GM18517 (cell line): ENCODE measurements at regions not wholly inside any gene's neighbourhood (a gene's known extent, or its start where the extent isn't known, plus 50 kb on each side); places are given as distances from the start of the nearest gene placed in this dataset.
"Not testable (repeated sequence)": the region's sequence is repeated elsewhere in the genome, so short reads cannot be mapped to it uniquely, and the experiment has no call there.

Experiments used
- ATAC-seq: cut with Tn5 transposase; IDR thresholded peaks from one replicate; pipeline ENCODE4 v1.9.1; 2021; ENCODE audit warnings: mild to moderate bottlenecking, moderate library complexity; ENCODE audit not compliant: unreplicated experiment

GRCh38 chr2:167607211-167607610, 640.2 kb downstream of the STK39 start:
- no peak for ATAC-seq

DNA sequence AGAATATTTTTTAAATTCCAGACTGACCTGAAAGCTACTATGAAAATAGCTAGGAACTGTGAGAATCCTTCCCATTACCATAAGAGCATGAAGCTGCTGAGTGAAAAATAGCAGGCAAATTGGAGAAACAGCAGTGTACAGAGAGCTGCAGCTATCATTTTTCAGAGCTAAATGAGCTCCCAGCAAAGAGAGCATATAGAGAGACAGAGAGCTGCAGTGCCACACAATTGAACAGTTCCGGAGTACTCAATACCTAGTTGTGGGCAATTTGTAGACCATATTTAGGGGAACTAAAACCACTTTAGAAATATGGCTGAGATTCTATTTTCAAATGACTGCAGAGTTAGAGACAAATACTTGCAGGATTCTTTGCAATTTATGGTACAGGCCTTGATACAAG, 645.3 kb downstream of the STK39 start:
- no peak for ATAC-seq

DNA sequence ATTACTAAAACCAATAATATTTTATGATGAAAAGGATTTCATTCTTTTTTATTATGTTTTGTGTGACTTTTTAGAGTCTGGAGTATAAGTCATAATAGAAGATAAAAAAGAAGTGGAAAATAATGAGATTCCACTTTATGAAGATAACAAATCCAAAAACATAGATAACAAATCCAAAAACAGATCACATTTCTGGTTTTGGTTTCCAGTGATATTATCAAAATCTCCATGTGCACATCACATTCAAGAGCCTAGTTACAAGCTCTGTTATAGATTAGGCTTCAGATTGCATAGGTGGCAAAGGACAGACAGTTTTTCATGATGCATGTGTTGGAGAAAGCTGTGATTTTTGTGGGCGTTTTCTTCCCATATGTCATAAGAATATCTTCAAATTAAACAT, 648.2 kb downstream of the STK39 start:
- ATAC-seq: no peak

GRCh38 chr2:167595839-167596471, 651.4 kb downstream of the STK39 start:
- peak; percentile 88 for ATAC-seq

DNA sequence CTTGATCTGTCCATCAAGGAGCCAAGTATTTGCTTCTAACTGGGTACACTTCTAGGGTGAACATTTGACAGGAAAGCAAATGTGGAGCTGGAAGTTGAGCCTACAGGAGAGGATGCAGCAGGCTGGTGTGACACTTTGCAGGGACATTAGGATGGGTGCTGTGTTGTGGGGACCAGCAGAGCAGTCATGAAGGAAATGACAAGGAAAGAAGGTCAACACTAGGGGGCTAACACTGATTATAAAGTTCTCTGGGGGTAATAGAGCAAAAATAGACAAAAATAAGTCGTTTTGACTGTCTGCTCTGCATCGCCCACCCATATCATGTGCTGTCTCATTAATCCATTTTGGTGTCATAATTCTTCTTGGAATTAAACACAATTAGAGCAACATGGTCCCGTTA, 652.4 kb downstream of the STK39 start:
- no peak for ATAC-seq

DNA sequence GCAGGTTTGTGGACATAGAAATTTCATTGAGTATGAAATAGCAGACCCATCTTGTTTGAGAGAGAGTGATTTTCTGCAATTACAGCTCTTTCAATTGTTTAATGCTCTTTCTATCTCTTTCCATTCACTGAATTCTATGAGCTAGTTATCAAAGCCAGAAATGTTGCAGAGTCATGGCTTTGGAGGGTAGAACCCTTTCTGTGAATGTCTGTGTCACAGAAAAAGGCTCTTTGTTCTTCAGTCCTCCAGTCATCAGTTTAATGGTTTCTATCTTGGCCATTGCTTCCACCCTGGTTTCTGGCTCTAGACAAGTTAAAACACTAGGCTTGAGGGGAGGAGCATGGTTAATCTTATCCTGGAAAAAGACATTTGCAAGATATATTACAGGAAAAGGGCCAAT, 655.0 kb downstream of the STK39 start:
- ATAC-seq: no peak

DNA sequence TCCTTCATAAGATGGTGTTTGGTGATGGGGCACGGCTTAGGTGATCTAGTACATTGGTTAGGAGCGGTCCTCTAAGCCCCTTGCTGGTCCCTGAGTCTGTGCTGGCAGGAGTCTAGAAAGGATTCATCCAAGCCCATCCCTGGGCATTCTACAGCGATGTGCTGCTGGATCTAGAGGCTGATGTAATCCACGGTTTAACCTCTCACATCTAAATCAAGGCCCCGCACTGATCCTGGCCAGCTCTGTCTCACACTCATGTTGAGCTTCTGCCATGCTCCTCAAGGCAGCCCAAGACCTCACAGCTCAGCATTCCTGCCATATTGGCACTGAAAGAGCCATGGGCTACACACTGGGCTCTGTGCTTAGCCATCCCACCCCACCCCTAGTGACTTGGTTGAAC, 664.8 kb downstream of the STK39 start:
- no peak for ATAC-seq

DNA sequence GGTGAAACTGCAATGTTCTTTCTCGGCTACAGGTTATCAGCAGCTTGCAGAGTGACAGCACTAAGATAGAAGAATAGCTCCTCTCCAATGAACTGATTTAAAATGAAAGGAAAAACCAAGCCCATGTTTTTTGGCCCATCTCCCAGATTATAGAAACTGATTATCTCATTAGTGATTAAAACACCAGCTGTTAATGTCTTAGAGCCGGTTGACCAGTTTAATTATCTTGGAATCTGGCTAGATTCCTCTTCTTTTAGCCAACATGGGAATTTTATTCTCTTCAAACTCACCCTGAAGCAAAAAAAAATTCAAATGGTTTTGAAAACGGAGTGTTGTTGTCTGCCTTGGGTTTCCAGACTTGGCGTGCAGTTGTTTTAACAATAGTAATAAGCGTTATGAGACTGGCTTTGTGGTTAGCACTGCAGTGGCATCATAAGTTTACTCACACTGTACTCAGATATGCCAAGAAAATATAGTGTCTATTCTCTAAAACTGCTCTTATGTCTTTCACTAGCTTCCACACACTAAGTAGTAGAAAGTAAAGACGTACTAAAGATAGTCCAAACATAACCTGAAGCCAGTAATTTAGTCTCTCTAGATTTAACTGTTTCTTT, 665.3 kb downstream of the STK39 start:
- no peak for ATAC-seq

GRCh38 chr2:167579826-167580225, 667.6 kb downstream of the STK39 start:
- ATAC-seq: no peak

DNA sequence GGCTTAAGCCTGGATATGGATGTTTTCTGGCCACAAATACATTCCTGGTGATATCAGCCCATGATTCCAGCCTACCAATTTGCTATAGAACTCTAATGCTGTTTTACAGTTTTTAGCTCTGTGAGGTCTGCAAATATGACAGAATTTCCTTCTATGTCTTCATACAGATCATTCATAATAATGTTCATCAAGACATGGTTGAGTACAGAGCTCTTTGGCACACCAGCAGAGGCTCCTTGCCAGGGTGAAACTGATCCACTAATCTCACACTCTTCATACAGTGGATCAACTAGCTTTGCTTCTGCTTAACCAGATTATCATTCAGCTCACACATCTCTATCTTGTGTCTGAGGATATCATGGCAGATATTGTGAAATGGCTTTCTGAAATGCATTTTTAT, 672.1 kb downstream of the STK39 start:
- no peak for ATAC-seq

GRCh38 chr2:167572883-167573619, 674.3 kb downstream of the STK39 start:
- ATAC-seq: no peak

- no peak for ATAC-seq
Observed at GRCh38 chr2:167570370-167570769, 677.0 kb downstream of the STK39 start.

DNA sequence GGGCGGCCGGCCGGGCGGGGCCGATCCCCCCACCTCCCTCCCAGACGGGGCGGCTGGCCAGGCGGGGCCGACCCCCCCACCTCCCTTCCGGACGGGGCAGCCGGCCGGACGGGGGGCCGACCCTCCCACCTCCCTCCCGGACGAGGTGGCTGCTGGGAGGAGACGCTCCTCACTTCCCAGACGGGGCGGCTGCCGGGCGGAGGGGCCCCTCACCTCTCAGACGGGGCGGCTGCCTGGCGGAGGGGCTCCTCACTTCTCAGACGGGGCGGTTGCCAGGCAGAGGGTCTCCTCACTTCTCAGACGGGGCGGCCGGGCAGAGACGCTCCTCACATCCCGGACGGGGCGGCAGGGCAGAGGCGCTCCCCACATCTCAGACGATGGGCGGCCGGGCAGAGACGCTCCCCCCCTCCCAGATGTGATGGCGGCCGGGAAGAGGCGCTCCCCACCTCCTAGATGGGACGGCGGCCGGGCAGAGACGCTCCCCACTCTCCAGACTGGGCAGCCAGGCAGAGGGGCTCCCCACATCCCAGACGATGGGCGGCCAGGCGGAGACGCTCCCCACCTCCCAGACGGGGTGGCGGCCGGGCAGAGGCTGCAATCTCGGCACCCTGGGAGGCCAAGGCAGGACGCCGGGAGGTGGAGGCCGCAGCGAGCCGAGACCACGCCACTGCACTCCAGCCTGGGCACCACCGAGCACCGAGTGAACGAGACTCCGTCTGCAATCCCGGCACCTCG, 675.8 kb downstream of the XIRP2 start:
- not testable (repeated sequence) for ATAC-seq

DNA sequence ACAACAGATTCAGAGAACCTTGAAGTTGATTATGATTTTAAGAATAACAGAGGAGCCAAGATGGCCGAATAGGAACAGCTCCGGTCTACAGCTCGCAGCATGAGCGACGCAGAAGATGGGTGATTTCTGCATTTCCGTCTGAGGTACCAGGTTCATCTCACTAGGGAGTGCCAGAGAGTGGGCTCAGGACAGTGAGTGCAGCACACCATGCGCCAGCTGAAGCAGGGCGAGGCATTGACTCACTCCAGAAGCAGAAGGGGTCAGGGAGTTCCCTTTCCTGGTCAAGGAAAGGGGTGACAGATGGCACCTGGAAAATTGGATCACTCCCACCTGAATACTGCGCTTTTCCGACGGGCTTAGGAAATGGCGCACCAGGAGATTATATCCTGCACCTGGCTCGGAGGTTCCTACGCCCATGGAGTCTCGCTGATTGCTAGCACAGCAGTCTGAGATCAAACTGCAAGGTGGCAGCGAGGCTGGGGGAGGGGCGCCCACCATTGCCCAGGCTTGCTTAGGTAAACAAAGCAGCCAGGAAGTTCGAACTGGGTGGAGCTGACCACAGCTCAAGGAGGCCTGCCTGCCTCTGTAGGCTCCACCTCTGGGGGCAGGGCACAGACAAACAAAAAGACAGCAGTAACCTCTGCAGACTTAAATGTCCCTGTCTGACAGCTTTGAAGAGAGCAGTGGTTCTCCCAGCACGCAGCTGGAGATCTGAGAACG, 670.2 kb downstream of the XIRP2 start:
- ATAC-seq: not testable (repeated sequence)

DNA sequence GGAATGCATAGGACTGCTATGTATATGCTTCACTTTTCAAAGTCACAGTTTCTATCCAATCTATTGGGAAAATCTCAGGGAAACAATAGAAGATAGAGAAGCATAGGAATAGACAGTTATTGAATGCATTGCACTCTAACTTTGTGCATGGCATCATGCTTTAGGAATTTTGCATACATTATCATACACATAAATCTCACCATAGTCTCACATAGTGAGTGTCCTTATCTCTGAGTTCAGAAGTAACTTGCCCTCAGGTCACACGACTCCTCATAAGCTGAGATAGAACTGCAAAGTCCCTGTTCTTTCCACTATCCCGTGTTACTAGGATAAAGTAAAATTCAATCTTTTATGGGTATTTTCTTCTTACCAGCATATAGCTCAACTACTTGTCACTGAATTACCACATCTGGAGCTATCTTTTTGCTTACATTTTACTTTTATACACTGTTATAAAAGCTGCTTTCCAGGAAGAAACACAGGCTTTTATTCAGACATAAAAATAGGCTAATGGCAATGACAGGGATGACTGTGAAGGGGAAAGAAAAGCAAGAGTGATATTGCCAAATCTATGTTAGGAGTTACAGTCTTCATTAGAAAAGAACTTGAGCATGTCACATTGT, 666.9 kb downstream of the XIRP2 start:
- ATAC-seq: no peak

- no peak for ATAC-seq
Observed at GRCh38 chr2:167553635-167554034, 665.4 kb downstream of the XIRP2 start.

DNA sequence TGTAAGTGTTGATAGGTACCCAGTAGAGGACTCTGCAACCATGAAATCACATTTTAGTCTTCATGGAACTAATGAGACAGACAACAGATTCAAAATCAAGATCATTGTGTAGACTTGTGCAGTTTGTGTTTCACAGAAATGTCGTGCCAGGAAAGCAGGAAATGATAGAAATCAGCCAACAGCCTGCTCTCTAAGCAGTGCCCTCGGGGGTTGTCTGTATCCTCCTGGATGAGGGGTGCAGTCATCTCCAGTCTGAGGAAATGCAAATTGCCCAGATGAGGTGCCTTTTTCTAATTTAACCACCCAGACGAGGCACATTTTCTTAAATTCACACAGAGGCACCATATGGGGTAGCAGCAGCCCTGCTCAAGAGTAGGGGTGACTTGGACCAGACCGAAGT, 663.1 kb downstream of the XIRP2 start:
- no peak for ATAC-seq

- ATAC-seq: no peak
Observed at GRCh38 chr2:167550448-167550847, 662.2 kb downstream of the XIRP2 start.

GRCh38 chr2:167548396-167548795, 660.1 kb downstream of the XIRP2 start:
- ATAC-seq: no peak

DNA sequence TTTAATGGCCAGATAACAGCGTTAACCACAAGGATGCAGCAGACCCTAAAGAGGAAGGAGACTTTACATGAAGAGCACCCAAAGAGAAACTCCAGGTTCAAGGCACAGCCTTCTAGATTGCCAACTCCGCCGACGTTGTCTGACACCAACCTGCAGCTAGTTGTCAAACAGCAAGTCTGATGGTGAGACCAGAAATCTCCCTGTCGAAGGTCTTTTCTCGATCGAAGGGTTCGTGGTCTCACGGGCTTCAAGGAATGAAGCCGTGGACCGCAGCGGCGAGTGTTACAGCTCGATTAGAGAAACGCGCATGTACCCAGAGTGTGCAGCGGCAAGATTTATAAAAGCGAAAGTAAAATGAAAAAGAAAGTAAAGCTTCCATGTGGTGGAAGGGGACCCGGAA, 656.3 kb downstream of the XIRP2 start:
- ATAC-seq: no peak

- ATAC-seq: no peak
Observed at GRCh38 chr2:167543721-167544120, 655.4 kb downstream of the XIRP2 start.
